GM21529 (cell line): ENCODE measurements at regions not wholly inside any gene's neighbourhood (a gene's known extent, or its start where the extent isn't known, plus 50 kb on each side); places are given as distances from the start of the nearest gene placed in this dataset.

ENCODE experiments used
- ATAC-seq: cut with Tn5 transposase; IDR thresholded peaks from one replicate; pipeline ENCODE4 v1.9.1; 2021; ENCODE audit not compliant: unreplicated experiment

DNA sequence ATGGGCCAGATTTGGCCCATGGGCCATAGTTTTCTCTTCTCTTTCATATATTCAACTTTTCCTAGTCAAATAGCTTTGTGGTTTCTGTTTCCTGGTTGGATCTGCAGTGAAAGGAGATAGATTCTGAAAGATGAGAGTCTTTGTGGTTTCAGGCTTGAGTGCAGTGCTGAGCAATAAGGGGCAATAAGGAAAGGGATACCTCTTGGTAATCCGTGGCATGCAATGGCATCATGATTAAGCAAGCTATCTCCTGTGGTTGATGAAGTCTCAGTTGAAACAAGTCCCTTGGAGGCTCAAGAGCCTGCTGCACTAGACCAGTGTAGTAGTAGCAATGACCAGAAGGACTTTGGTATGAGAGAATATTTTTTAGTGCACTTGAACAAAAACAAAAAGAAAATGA is 187.7 kb upstream of the CNTNAP2 start:
- no peak for ATAC-seq

DNA sequence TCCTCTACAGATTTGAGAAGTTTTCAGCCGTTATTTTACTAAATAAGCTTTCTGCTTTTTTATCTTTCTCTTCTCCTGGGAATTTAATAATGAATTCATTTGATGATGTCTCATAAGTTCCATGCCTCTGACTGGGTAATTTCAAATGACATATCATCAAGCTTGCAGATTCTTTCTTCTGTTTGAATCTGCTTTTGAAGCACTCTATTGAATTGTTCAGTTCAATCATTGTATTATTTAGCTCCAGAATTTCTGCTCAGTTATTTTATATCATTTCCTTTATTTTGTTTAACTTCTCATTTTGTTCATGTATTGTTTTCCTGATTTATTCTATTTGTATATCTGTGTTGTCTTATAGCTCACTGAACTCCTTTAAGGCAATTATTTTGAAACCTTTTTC is 196.9 kb upstream of the CNTNAP2 start:
- ATAC-seq: no peak

DNA sequence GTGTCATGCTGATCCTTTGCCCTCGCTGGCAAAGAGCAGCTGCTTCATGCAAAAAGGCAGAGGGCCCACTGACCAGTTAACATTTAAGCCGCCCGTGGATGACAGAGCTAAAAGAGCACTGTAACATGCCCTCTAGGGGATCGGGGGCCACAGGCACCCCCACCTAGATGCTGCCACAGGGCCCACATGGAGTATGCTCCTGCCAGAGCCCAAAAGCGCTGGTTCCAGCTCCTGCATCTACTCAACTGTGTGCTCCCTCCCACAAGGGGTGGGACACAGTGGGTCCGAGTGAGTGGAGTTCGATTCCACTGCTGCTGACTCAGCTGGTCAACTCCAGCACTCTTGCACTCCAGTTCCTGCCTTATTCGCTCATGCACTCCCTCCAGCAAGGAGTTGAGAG is 199.8 kb upstream of the CNTNAP2 start:
- no peak for ATAC-seq

DNA sequence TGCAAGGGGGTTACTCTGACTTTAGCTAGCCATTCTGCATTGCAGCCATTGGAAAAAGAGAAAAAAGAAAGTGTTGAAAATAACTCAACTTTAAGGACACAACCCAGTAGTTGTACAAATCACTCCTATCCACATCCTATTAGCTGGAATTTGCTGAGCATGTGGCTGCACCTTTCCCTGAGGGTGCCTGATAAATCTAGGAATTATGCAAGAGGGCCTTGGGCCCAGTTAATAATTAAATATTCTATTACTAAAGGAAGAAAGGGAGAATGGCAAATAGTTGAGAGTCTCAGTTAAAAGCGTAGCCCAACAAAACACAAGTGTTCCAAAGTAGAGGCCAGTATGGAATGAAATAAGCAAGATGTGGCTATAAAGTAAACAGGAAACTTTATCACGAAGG is 200.9 kb upstream of the CNTNAP2 start:
- ATAC-seq: no peak

DNA sequence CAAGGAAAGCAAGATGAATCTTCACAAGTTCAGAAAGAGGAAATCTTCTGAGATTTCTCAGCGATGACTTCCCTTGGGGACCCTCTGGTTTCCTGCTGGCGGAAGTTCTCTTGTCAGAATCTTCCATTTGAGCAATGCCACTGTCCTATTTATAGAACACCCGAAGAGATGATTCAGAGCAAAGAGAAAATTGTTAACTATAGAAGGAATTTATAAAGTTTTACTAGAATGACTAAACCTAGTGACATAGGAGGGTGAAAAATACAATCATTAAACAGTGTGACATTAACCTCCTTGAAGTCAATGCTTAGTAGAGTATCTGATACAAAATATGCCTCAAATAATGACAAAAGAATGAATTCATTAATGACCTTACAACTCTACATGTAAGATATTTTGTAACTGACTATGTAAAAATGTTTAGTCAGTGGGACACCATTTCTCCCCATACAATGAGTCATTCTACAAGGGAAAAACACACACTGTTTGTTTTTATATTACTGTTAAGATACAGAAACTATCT is 206.5 kb upstream of the CNTNAP2 start:
- peak; percentile 89 for ATAC-seq

DNA sequence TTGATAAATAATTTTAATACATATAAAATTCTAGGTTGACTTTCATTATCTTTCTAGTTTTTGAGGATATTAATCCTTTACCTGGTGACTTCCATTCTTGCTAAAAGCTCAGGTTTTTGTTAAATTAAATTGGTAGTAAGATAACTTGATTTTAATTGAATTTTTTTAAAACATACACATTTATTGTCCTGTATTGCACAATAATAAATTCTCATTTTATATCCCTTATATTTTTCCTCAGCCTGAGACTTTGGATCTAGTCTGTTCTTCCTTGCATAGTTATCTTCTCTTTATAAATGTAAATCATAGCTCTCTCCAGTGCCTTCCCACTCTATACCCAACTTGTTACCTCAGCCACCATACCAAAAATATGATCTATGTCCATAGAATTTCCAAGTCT is 212.9 kb upstream of the CNTNAP2 start:
- no peak for ATAC-seq

DNA sequence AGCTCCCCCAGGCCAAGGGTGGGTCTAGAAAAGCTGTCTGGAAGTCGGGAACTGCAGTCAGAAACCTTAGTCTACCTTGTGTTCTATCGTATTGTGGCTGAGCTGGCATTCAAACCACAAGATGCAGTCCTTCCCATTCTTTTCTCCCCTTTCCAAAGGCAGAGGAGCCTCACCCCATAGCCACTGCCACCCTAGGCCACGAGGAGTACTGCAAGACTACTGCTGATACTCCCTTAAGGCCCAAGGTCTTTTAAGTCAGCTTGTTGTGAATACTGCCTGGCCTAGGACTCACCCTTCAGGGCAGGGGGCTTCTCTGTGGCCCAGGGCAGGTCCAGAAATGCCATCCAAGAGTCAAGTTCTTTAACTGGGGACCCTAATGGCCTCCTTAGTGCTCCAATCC is 214.5 kb upstream of the CNTNAP2 start:
- ATAC-seq: no peak

DNA sequence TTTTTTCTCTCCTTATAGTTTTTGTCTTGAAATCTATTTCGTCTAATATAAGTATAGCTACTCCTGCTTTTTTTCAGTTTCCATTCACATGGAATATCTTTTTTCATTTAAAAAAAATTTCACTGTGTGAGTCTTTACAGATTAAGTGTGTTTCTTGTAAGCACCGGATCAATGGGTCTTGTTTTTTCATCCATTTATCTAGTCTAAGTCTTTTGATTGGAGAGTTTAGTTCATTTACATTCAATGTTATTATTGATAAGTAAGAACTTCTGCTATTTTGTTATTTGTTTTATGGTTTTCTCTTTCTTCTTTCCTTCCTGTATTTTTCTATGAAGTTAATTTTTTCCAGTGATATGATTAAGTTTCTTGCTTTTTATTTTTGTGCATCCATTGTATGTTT is 216.7 kb upstream of the CNTNAP2 start:
- ATAC-seq: no peak

DNA sequence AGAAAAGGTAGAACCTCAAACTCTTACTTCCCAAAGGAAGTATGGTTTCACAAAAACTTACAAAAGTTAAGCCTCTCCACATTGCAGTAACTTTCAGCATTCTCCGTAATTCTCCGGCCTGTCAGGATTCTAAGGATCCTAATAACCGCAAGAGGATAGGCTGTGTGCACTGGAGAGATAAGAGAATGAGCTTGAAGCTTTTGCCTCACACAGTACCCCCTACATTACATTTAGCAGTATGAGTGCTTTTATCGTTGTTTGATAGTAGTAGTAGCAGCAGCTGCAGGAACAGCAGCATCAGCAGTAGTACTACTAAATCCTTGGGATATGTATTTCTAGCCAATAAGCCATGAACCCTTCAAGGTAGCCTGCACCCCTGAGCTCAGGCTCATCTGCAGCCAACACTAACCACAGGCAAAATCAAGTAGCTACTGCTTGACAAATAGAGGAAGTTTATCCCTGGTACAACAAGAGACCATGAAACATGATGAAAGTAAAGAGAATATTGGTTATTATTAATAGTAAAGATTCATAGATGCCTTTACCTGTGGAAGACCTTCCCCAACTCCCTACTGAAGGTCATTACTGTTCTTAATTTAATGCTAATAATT is 222.6 kb upstream of the CNTNAP2 start:
- ATAC-seq: no peak

DNA sequence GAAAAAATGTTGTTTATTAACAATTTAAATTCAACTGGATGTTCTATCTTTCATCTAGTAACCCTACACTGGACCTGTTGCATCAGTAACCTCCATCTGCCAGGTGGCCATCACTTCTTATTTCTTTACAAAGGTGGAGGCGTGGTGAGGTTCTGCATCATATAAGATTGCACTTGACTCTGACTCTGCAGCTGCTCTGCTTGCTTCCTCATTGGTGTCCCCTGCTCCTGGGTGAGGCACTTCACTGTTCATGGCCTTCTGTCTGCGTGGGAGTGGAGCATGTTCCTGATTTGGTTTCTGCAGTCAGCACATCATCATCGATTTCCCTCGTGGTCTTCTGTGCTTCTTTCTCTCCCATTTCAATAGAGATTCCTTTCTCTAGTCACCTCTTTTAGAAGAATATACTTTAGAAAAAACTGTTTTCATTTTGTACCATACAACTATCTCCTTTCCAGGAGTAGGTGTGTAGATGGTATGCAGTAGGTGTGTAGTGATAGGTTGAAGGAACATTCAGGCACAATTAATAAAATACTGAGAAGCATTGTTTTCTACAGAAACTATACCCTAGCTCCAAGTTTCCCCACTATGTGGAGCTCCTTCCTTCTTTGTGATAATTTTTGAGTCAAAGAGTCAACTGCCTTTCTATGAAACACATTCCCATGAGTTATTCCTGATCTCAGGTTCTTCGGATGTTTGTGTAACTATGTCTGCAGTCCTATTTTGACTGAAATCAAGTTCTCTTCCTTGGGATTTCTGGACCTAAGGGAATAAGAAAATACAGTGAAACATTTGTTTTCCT is 231.7 kb upstream of the CNTNAP2 start:
- no peak for ATAC-seq

DNA sequence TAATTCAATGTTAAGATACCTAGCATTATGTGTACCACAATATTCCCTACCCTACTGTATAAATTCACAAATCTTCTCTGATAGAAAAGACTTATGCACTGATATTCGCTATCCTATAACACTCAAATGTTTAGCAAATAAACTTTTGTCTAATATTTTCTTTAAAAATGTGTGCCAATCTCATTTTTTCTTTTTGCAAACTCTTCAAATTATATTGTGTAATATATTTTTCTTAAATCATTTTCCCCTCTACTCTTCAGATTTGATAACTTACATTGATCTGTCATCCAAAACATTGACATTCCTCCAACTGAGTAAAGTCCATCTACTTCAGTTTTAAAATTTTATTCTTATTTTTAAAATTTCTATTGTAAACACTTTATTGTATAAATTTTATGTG is 240.2 kb upstream of the CNTNAP2 start:
- no peak for ATAC-seq

DNA sequence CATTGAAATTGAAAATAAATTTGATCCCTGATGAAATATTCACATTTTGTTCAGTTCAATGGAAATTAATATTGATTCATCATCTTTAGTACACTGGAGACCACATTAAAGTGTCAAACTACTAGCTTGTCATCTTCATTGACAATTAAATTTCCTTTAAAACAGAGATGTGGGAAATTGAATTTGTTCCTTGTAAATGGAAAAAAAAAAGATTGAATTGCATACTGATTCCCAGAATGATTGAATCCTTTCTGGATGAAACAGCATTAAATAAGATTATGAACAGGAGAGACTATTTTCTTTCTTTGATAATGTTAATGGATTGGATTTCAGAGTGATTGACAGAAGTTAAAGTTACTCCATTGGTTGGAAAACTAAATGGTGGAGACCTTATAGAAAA is 241.3 kb upstream of the CNTNAP2 start:
- no peak for ATAC-seq

DNA sequence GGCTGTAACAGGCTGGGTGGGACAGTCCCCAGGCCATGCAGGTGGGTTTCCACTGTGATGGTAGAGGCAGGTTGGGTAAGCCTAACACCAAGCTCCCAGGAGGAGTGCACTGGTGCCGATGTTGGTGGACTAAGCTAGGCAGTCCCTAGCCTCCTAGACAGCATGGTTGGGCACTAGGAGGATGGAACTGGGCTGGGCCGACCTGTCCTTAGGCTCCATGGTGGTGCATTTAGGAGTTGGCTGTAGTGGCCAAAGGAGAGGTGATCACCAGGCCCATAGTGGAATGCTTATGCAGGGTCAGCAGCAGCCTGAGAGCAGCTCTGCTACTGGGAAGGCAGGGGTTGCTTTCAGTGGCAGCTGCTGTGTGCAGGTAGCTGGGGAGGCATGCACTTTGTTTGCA is 247.7 kb upstream of the CNTNAP2 start:
- no peak for ATAC-seq

DNA sequence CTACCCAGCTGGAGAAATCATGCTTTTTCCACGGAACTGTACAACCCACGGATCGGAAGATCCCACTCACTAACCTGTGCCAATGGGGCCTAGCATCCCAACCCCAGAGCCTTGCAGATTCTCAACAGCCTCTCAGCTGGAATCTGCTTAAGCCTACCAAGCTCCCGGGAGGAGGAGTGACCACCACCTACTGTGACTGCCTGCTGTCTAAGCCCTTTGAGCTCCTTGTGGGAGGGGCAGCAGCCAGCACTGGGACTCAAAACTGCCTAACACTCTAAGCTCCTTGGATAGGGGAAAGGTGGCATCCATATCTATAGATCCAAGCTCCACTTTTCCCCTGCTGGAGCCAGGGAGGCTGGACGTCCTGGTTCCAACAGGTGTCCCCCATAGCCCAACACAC is 254.4 kb upstream of the CNTNAP2 start:
- no peak for ATAC-seq

DNA sequence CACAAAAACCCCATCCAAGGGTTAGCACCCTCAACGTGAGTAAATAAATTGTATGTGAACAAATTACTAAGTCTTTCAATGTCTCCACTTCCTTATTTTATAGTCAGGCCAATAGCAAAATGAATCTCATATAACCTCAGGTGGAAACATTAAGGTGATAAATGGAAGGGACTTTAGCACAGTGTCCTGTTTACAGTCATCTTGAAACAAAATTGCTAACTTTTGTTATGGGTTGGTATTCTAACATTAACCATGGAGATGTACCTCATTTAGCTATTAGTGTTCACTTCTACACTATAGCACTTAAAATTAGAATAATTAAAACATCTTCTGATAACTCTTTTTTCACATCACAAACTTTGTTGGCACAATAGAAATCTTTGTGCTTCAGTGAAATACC is 255.8 kb upstream of the CNTNAP2 start:
- ATAC-seq: no peak

DNA sequence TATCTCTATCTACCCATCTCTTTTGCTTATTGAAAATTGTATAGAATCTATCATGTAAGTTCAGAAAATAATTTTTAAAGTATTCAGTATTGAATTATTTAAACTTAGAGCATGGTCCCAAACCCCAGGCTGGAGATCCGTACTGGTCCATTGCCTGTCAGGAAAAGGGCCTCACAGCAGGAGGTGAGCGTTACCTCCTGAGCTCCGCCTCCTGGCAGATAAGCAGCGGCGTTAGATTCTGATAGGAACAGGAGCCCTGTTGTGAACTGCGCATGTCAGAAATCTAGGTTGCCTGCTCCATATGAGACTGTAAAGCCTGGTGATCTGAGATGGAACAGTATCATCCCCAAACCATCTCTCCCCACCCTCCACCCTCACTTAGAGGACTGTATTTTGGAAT is 266.0 kb upstream of the CNTNAP2 start:
- ATAC-seq: no peak

DNA sequence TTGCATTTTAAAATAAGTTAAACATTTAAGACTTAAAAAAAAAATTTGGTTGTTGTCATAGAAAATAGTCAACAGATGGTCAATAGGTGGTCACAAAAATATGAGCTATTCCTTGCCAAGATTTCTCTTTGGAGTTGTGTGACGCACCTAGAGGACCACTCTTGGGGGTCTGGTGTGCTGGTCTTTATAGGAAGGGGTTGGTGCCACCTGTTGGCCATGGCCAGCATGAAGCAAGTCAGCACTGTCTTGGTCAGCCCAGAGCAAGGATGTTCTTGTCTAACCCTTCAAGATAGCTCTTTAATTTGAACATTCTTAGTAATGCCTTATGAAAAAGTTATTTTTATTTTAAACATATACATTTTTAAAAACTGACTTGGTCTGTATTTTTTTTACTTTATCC is 267.9 kb upstream of the CNTNAP2 start:
- ATAC-seq: no peak

DNA sequence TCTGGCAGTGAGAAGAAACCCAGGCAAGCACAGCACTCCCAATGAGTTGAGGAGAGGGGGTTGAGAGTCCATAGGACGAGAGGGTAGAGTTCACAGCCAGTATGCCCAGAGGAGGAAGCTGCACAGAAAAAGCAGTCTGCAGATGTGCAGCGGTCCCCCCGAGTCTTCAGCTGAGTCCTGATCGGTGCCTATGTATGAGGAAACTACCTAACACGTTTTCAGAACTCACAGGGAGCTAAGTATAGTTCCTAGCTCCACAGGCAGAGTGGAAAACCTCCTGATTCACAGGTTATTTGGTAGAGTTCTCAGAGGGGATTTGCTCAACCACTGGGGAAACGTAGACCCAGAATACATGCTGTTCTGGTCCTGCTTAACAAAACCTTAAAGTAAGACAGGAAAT is 271.3 kb upstream of the CNTNAP2 start:
- no peak for ATAC-seq

DNA sequence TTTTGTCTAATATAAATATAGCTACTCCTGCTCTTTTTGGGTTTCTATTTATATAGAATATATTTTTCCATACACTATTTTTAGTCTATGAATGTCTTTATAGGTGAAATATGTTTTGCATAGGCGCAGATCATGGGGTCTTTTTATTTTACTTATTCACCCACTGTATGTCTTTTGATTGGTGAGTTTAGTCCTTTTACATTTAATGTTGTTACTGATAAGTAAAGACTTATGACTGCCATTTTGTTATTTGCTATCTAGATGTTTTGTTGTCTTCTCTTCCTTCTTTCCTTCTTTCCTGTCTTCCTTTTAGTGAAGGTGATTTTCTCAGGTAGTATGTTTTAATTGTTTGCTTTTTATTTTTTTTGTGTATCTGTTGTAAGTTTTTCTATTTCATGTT is 276.8 kb upstream of the CNTNAP2 start:
- ATAC-seq: no peak

DNA sequence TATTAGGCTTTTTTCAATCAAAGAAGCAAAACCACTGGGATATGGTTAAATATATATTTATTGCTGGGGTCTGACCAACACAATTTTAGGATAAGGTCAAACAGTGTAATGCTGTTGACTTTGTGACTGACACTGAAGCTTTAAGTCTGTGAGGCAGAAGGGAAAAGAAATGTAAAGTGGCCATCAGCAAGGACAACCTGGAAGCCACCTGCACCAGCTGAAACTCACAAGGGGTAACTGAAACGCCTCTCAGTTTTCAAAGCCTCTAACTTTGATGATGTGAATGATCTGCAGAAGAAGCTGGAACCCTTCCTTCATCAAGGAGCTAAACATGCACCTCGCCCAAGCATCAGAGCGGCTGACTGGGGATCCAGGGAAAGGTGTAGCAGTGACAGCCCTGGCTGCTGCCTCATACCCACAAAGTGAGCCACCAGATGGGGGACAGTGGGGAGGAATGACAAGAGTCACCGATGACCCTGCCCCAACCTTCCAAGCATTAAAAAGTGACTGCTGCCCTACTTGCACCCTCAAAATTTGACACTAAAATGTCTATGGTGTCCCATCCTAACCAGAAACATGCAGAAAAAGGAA is 284.9 kb upstream of the CNTNAP2 start:
- ATAC-seq: no peak

DNA sequence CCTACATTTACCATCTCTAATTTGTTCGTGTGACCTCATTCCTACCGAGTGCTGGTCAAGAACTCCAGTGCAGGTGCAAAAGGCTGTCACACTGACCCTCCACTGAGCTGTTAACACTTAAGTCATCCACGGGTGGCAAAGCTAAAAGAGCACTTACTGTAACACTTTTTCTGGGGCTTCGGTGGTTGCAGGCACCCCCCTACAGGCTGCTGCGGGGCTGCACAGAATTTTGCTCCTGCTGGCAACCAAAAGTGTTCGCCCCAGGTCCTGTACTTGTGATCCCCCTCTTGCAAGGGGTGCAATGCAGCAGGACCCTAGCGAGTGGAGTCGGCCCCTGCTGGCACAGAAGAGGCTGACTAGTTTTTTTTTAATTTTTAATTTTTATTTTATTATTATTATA is 298.9 kb upstream of the CNTNAP2 start:
- ATAC-seq: no peak

DNA sequence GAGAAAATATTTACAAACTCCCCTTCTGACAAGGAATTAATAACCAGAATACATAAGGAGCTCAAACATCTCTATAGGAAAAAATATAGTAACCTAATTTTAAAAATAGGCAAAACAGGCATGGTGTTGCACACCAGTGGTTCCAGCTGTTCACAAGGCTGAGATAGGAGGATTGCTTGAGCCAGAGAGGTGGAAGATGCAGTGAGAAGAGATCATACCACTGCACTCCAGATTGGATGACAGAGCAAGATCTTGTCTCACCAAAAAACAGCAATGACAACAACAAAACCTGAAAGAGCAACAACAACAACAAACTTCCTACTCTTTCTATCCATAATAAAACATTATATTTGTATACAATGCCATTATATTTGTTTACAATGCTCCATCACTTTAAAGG is 304.4 kb upstream of the CNTNAP2 start:
- ATAC-seq: no peak
